G401 (cell line): ENCODE measurements at regions not wholly inside any gene's neighbourhood (a gene's known extent, or its start where the extent isn't known, plus 50 kb on each side); places are given as distances from the start of the nearest gene placed in this dataset.
"Not testable (repeated sequence)": the region's sequence is repeated elsewhere in the genome, so short reads cannot be mapped to it uniquely, and the experiment has no call there.

Source experiments
- DNase-seq: peaks from one replicate; pipeline ENCODE4 v3.0.0-alpha.2; 2015; ENCODE audit warnings: low spot score
- in situ Hi-C: cut with HindIII; loops from 2 replicates; pipeline ENCODE4 v1.10.0; 2016; ENCODE audit warnings: low sequenced_read_pairs, mixed read lengths

- in situ Hi-C loops = no loop called here
- no peak for DNase-seq
Measured at GRCh38 chr2:37561615-37562569, 109.5 kb downstream of the CDC42EP3 start.

- in situ Hi-C loops = no loop called here
- DNase-seq = no peak
Measured at GRCh38 chr2:37563375-37564015, 107.9 kb downstream of the CDC42EP3 start.

GRCh38 chr2:37564356-37564755 is 107.1 kb downstream of the CDC42EP3 start:
- in situ Hi-C loops = no loop called here
- no peak for DNase-seq

DNA sequence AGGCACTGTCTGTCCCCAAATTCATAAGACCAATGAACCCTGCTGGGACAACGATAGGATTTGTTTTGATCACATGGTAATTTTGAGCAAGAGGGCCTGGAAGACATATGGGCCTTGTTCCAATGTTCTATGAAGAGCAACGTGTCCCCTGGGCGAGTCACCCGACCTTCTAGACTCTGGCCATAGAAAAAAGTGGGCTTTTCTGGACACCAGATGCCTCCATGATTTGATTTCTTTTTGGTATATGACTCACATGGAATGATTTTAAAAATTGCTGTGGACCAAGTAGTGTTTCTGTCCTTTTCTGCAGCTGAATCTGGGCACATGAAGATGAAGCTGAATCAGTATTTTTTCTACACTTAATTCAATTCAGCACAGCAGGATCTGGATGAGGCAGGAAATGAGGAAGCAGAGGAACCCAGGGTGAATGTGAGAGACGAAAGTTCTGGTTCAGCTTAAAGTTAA is 104.9 kb downstream of the CDC42EP3 start:
- no peak for DNase-seq
- in situ Hi-C loops = no loop called here

GRCh38 chr2:37568565-37568964 is 102.9 kb downstream of the CDC42EP3 start:
- no peak for DNase-seq
- in situ Hi-C loops = no loop called here

DNA sequence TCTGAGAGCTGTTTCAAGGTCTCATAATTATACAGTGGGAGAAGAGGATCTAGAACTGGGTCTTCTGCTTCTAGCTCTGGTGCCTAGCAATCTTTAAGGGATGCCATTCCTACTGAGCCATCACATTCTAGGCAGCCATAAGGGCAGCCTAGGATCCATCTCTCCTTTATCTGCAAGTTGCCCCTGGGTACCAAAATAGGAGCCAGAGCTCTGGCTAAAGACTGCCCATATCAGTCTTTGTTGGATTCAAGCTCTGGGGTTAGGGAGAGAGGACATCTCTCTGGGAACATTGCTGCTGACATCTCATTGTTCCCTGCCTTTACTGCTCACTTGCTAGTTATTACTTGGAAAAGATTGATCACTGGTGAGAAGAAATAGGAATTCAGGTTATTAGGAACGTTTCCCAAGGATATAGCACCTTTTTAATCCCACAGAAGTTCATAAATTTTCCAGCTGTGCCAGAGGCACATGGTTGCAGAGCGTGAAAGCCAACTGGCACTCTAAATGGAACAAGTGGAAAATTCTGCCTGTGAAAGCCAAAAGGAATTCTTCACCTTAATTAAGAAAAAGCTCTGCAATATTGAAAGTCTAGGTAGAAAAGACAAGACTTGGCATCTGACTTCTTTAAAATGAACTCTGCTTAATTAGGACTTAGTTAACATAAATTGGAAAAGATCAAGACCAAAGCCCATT is 102.2 kb downstream of the CDC42EP3 start:
- in situ Hi-C loops = no loop called here
- DNase-seq = no peak

DNA sequence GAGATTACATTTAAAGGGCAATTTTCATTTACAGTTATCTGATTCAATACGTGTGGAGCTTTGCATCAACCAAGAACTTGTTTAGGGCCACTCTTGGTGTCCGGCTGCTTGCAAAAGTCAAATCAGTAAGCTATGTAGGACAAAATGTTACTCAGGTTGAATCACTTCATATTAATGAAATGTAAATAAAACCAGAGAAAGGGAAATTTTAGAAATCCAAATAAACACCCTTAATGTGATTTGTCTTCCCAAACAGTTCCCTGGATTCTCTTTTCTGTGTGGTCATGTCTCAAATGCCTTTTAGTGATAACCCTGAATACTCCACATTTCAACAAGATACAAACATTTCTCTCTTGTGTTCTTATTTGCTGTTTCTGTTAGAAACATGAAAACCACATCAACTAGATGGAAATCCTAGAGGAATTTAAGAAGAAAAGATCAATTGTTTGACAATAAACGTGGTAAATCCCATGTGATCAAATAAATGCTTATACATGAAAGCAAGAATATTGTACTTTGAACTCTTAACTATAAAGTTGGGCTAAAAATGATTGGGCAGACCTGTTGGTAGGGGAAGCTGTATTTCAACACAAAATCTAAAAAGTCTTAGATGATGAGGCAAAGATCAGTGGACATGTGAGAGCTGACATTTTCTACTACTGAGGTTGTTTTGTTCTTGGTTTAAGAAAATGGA is 101.3 kb downstream of the CDC42EP3 start:
- in situ Hi-C loops = no loop called here
- no peak for DNase-seq

DNA sequence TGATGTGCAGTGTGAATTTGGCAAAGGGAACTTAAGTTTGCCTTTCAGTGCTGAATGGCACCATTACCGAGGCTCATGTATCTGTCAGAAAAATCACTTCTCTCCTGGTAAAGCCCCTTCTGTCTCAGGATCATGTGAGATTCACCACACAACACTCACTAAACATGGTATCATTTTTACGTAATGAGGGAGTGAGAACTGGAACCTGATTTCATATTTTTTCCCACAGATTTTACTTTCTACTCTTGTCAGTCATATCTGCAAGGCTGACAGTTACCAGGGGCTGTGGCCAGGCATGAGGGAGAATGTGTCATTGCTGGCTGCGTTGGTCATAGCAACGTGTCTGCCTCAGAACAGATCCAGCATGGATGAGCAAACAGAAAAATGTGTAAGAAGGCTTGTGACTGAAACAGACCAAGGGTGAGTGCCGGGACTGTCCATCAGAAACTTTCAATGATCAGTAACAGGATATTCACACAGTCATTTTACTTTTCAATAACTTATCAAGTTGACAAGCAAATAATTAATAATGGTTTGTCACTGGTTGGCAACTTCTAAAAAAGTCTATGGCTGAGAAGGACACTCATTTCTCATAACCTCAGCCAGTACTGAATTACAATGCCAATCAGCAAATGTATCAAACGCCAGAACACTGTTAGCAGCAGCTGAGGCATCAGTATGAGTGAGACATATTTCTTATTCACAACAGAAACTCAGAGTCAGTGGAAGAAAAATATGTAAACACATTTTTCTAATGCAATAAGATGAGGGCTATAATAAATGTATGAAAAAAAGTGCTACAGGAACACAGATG is 100.5 kb downstream of the CDC42EP3 start:
- in situ Hi-C loops = no loop called here
- no peak for DNase-seq

GRCh38 chr2:37571587-37572136 is 99.8 kb downstream of the CDC42EP3 start:
- in situ Hi-C loops = no loop called here
- no peak for DNase-seq

- in situ Hi-C loops = no loop called here
Measured at GRCh38 chr2:37573451-37574388, 97.7 kb downstream of the CDC42EP3 start.

GRCh38 chr2:37575780-37576179 is 95.7 kb downstream of the CDC42EP3 start:
- in situ Hi-C loops = no loop called here
- no peak for DNase-seq

More at GRCh38 chr2:37573451-37574388, 97.7 kb downstream of the CDC42EP3 start:
- DNase-seq = no peak

GRCh38 chr2:37576194-37576593 is 95.2 kb downstream of the CDC42EP3 start:
- in situ Hi-C loops, DNase-seq: not testable (repeated sequence)

DNA sequence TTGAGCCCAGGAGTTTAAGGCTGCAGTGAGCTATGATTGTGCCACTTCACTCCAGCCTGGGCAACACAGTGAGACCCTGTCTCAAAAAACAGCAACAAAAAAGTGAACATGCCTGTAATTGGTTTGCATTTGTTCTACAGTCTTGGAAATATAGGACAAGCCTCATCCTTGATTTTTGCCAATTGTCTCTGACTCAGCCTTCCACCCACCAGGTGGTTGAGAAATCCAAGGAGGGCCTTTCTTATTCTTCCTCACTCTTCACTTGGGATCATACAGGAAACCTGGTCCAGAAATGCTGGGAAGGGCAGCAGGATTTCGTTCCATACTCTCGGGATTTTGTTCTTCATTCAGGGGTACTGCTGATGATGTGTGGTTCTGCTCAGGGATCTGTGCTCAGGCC is 94.6 kb downstream of the CDC42EP3 start:
- no peak for DNase-seq
- in situ Hi-C loops = no loop called here

DNA sequence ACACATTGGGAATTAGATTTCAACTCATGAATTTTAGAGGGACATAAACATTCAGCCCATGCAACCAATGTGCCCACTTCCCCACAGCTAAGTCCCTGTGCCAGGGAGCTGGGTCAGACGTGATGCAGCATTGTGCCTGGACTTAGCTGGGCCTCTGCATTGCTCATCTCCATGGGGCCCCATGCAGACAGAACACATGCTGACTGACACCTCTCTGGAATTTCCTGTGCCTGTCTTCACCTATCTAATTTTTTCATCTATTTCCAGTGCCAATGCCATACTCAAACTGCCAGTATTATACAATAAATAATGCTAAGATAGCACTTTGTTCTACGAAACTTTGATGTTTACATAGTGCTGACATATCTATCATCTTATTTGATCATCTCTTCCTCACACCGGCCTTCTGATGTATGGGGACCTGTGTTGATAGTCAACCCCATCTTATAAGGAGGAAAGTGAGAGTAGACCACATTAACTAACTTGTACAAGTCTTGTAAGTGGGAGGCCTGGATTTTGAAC is 92.2 kb downstream of the CDC42EP3 start:
- in situ Hi-C loops = no loop called here
- DNase-seq = no peak

GRCh38 chr2:37579949-37580348 is 91.5 kb downstream of the CDC42EP3 start:
- in situ Hi-C loops, DNase-seq: not testable (repeated sequence)

DNA sequence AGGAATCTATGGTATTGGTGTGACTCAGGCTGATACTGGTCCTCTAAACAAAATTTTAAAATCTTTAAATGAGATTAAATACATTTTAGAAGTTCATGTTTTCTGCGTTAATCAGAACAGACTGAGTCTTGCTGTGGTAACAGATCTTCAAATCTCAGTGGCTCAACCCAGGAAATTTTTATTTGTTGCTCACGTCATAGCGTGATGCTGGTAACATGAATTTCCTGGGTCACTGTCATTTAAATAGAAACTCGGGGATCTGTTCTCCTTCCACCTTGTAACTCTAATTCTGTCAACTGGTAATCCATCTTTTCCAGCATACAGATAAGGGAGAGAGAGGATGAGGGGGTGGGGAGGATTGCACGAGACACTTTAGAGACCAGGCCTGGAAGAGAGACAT is 90.0 kb downstream of the CDC42EP3 start:
- DNase-seq = no peak
- in situ Hi-C loops = no loop called here
